ENCODE measurements at regions not wholly inside any gene's neighbourhood (a gene's known extent, or its start where the extent isn't known, plus 50 kb on each side); places are given as distances from the start of the nearest gene placed in this dataset.

- no peak for DNase-seq (ENCODE audit: low read depth in 2 of 3, low spot score in 2 of 3)
These were observed 123.2 kb upstream of the GOLGA8J start for GRCh38 chr15:29959384-29960137.

DNA sequence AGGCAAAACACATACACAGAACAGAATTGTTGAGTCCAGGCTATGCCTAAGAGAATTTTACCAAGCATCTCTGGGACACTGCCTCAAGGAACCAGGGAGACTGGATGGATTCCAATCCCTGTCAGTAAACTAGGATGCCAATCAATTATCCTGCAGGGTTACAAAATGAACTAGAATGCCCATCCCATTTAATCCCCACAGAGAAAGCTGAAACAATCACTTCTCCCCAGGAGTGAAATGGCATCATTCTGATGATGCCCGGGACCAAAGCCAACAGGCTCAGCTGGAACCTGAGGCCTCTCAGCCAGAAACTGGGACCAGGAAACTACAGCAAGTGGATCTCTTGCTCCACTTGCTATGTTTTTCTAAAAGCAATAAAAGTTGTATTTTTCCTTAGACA is 130.0 kb upstream of the TJP1 start:
- DNase-seq (ENCODE audit: low read depth in 2 of 3, low spot score in 2 of 3), result no peak

DNA sequence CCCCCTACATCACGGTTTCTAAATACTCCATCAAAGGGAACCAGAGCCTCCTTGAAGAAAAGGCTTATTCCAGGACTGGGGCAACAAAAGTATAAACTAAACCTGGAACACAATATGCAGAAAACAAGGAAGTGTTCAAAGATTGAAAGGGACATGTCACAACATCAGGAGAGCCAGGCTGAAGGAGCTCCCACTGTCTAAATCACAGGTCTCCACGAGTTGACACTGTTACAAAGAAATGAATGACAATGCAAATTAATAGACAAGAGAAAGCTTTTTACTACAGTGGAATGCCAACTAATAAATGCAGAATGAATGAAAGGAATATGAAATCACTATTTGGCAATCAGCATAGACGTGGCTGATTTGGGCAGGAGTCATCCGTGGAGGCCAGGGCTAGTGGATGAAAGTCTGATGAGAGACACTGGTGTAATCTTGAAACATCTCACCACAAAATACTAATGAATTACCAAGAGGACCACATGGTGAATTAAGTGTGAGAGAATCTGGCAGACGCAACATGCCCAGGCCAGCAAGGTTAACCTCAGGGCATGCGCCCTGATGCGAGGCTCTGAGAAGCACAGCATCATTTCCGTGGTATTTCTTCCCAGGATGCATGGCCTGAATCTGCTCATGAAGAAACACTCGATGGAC is 123.8 kb upstream of the TJP1 start:
- no peak for DNase-seq (ENCODE audit: low read depth in 2 of 3, low spot score in 2 of 3)

DNA sequence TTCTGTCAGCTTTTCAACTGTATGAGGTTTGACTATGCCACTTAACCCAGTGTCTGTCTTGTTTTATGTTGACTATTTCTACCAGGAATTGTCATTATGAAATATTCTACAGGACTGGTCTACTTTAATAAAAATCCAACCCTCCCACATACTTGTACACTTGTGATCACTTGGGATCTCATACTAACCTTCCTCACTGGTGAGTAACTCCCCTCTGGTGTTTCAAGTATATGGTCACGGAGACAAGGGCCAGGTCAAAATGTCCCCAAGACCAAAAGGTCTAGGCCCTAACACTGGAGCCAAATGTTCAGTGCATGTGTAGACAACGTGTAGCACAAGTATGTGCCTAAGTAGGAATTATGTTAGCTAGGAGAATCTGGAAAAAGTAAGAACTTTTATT is 122.7 kb upstream of the TJP1 start:
- DNase-seq (ENCODE audit: low read depth in 2 of 3, low spot score in 2 of 3), result no peak

GRCh38 chr15:29942548-29942947 is 120.3 kb upstream of the TJP1 start:
- no peak for DNase-seq (ENCODE audit: low read depth in 2 of 3, low spot score in 2 of 3)

GRCh38 chr15:29942143-29942542 is 119.9 kb upstream of the TJP1 start:
- no peak for DNase-seq (ENCODE audit: low read depth in 2 of 3, low spot score in 2 of 3)

DNA sequence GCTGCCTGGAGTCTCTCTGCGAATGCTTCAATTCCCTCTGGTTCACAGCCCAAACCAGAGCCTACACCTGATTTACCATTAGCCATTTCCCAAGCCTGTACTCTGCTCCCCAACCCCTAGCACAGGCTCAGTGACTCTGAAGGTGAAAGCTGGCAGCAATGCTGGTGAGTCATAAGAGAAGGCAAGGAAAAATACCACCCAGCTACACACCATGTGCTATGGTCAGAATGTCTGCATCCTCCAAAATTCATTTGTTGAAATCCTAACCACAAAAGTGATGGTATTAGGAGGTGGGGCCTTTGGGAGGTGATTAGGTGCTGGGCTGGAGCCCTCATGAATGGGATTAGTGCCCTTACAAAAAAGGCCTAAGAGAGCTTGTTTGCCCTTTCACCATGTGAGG is 117.1 kb upstream of the TJP1 start:
- DNase-seq (ENCODE audit: low read depth in 2 of 3, low spot score in 2 of 3), result no peak

DNA sequence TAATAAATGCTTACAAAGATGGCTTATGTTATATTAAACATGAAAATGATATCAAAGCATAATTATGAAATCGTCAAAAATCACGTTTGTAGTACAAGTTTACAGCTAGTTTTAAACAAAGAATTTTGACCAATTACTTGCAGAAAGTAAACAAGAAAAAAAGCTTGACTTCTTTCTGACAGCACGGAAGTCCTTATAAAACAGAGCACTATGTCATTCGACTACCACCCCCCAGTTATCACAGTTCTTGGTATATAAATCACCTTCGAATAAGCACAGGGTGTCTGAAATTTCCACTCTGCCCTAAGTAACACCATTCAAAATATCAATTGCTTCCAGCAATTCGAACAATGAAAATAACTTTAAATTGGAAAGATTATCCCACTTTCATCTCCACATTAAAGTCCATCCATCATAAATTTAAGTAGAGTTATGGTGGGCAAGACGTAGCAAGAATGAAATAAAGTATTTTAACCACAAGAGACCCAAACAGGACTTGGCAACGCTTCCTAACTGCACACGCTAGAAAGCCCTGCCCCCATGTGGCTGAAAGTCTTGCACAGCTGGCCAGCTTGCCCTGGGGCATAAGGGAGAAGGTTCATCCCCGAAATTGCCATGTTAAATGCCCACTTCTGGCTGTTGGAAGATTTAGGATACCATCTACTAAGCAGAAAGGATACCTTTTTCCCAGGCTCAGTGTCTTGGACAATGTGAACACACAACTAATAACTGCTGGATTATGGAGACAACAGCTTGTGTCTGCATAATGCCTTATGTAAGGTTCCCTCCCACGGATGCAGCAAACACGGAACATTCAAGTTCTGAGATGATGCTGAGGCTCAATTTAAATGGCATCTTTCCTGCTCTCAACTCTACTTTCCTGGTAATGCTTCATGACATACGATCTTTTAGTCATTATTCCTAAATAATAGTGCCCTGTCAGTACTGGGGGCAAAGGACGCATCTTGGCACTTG is 116.4 kb upstream of the TJP1 start:
- no peak for DNase-seq (ENCODE audit: low read depth in 2 of 3, low spot score in 2 of 3)

GRCh38 chr15:29937956-29938355 is 115.7 kb upstream of the TJP1 start:
- DNase-seq (ENCODE audit: low read depth in 2 of 3, low spot score in 2 of 3), result no peak

DNA sequence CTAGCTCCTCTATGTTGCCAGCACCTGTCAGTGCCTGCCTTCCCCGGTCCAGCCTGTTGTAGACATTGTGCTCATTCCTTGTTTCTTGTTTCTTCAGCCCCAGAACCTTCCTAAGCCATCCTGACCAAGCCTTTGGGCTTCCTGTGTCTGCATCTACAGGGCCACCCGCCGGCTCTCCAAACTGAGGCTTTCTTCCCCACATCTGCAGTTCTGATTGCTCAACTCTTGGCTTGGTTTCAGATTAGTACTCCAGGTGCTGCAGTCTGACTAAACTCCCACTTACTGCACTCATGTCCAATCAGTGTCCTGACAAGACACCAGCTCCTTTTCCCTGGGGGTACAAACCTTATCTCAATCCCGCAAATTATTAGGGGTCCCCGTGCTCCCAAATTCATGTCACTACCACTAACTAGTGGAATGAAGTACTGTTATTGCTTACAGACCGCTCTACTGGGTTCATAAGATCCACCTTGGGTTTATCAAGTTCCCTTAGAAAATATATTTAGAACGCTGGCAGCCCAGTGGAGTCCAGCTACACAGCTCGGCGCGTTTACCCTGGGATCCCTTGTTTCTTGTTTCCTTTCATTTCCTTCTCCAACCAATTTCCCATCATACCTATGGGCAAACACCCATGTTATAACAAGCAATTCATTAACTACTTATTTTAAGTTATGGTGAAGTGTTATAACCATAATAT is 114.2 kb upstream of the TJP1 start:
- no peak for DNase-seq (ENCODE audit: low read depth in 2 of 3, low spot score in 2 of 3)

DNA sequence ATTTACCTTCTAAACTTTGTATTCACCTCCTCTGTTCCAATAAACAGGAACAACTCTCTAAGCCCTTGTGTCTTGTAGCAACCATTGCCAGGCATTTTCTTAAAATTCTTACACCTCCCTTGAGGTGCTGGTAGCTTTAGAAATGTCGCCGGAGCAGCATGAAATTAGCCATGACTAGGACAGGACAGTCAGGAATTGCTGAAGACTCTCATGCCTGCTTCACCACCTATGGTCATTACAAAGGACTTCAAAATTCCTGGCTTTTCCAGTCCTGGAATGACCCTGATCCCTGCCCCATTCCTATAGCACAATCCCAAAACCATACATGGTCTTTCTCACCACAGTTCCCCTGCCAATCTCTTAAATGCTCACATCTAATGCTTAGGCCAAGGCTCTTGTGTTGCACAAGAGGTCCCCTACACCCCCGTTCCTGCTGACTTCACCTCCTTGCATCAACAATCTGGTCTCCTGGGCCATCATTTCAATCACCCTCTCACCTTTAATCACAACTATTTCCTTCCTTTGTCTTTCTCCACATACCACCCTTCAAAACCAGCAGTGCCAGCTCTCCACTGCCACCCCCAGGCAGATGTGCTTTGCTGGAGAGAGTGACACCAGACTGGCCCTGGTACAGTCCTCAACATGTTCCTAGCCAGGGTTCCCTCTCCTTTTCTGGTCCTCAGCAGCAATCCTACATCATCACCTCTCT is 113.2 kb upstream of the TJP1 start:
- no peak for DNase-seq (ENCODE audit: low read depth in 2 of 3, low spot score in 2 of 3)

GRCh38 chr15:29934251-29934650 is 112.0 kb upstream of the TJP1 start:
- DNase-seq (ENCODE audit: low read depth in 2 of 3, low spot score in 2 of 3), result no peak

- no peak for DNase-seq (ENCODE audit: low read depth in 2 of 3, low spot score in 2 of 3)
These were observed 111.0 kb upstream of the TJP1 start for GRCh38 chr15:29933042-29933803.

DNA sequence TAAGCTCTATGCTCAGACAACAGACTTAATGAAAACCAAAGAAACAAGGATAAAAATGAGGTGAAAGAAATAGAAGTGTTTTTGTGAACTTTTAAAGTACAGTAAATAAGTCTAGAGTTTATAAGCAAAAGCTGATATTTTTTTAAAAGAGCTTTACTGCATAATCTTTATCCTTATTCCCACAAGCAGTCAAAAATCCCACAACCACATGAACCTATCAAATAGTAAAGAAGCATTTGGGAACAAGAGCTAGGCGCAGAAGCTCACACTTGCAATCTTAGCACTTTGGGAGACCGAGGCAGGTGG is 103.8 kb upstream of the TJP1 start:
- DNase-seq (ENCODE audit: low read depth in 2 of 3, low spot score in 2 of 3), result no peak

- DNase-seq (ENCODE audit: low read depth in 2 of 3, low spot score in 2 of 3), result peak in 2 of 3 donors; percentile 26 to 58
These were observed 103.2 kb upstream of the TJP1 start for GRCh38 chr15:29925227-29926082.

DNA sequence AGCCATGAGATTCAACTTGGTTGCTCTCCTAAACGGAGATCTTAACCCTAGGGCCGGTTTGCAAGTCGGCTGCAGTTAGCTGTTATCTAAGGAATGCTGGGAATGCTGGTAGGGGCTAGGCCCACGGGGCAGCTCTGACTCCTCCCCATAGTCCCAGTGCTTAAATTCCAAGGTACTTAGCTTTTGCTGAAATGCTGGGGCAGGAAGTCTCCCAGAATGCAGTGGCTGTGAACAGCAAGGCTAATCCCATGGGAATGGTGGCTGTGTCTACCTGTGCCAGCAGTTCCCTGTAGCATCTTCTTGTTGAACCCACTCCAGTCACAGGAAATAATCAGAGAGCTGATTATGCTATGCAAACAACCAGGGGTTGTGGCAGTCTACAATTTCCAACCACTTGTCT is 102.5 kb upstream of the TJP1 start:
- DNase-seq (ENCODE audit: low read depth in 2 of 3, low spot score in 2 of 3), result no peak

DNA sequence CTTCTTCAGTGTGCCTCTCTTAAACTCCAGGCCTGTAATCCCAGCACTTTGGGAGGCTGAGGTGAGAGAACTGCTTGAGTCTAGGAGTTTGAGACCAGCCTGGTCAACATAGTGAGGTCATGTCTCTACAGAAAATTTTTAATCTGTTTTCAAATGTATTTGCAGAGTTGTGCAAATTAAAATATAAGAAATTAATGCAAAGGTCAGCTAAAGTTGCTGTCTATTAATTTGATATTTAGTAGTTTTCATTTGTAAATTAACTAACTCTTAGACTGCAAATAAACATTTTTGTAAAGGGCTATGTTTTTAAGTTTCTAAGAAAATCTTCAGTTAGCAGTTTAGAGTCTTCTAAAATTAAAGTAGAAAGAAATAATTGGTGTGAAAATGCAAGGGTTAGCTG is 99.9 kb upstream of the TJP1 start:
- no peak for DNase-seq (ENCODE audit: low read depth in 2 of 3, low spot score in 2 of 3)

DNA sequence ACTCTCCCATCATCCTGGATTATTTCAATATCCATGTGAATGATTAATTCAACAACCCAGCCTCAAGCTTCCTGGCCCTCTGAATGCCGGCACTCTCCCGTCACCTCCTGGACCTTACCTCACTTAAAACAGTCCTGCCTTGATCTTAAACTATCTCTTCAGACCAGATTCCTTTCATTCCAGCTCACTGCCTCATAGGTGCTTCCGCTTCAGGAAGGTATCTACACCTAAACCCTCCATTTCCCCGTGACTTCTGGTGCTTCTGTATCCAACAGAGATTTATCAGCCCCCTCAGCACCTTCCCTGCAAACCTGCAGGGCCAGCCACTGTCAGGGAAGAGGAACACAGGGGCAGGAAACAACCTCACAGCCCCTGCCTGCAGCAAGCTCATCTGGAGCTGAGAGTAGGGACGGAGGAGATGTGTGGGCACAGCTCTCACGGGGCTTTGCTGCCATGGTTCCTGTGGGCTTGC is 98.9 kb upstream of the TJP1 start:
- DNase-seq (ENCODE audit: low read depth in 2 of 3, low spot score in 2 of 3), result no peak

GRCh38 chr15:29920515-29920914 is 98.2 kb upstream of the TJP1 start:
- no peak for DNase-seq (ENCODE audit: low read depth in 2 of 3, low spot score in 2 of 3)
